HL-60 (cell line): ENCODE measurements at regions not wholly inside any gene's neighbourhood (a gene's known extent, or its start where the extent isn't known, plus 50 kb on each side); places are given as distances from the start of the nearest gene placed in this dataset.

Experiments
- DNase-seq, 2 experiments: peaks; one replicate each; pipeline ENCODE4 v3.0.0-alpha.2; 2010 to 2020; ENCODE audit warnings: low read depth in 1 of 2, low spot score in 1 of 2
- H3K27ac ChIP-seq: fragments of 250-450 bp; sonication (Bioruptor Pico); replicated peaks from 2 replicates; pipeline ENCODE4 v1.5.1; 2020; ENCODE audit warnings: mild to moderate bottlenecking, moderate library complexity
- H3K27me3 ChIP-seq: fragments of 250-450 bp; sonication (Bioruptor Pico); 2 replicates; pipeline ENCODE4 v1.5.1; 2021; ENCODE audit warnings: mild to moderate bottlenecking, moderate library complexity; ENCODE audit not compliant: insufficient read depth, poor library complexity, severe bottlenecking
- H3K4me3 ChIP-seq: replicated peaks from 2 replicates; pipeline ENCODE4 v1.5.1; 2011; ENCODE audit warnings: mild to moderate bottlenecking, control low read depth, low read length; ENCODE audit not compliant: insufficient read depth
- CTCF ChIP-seq: IDR thresholded peaks from one replicate; pipeline ENCODE4 v1.5.1; 2011; ENCODE audit warnings: low read length, control low read depth, inconsistent platforms; ENCODE audit not compliant: insufficient read depth
- GABPA ChIP-seq: IDR thresholded peaks from 2 replicates; pipeline ENCODE4 v1.6.1; 2012; ENCODE audit warnings: low read depth
- POLR2AphosphoS5 ChIP-seq: IDR thresholded peaks from 2 replicates; pipeline ENCODE4 v1.6.1; 2012; ENCODE audit warnings: low read depth
- REST ChIP-seq: IDR thresholded peaks from 2 replicates; pipeline ENCODE4 v1.6.1; 2012; ENCODE audit warnings: low read depth; ENCODE audit not compliant: insufficient replicate concordance
- SPI1 ChIP-seq: IDR thresholded peaks from 2 replicates; pipeline ENCODE4 v1.6.1; 2012; ENCODE audit warnings: low read depth, mild to moderate bottlenecking, borderline replicate concordance

GRCh38 chr16:86923656-86924055 is 345.3 kb downstream of the FOXL1 start:
- Histone ChIP-seq H3K27ac (no peak overlapping the region), H3K27me3 (no peaks in the 10 kb centered on the region), H3K4me3 (no peak overlapping the region)
- no peak for DNase-seq
- TF ChIP-seq POLR2AphosphoS5 (no peak), SPI1 (no peak), REST (no peak), GABPA (no peak), CTCF (no peak)

- no peaks in the 10 kb centered on the region for H3K27me3 ChIP-seq
- no peak overlapping the region for H3K4me3 ChIP-seq
- DNase-seq: no peak
- H3K27ac ChIP-seq: no peak overlapping the region
- no peak for TF ChIP-seq GABPA
- TF ChIP-seq SPI1: no peak
- no peak for TF ChIP-seq REST
- no peak for TF ChIP-seq POLR2AphosphoS5
- TF ChIP-seq CTCF: no peak
These were observed 346.2 kb downstream of the FOXL1 start for GRCh38 chr16:86924537-86924936.

- DNase-seq: no peak
- Histone ChIP-seq H3K4me3 (no peak overlapping the region), H3K27me3 (no peaks in the 10 kb centered on the region), H3K27ac (no peak overlapping the region)
- TF ChIP-seq POLR2AphosphoS5: no peak
- no peak for TF ChIP-seq REST
- TF ChIP-seq CTCF: no peak
- no peak for TF ChIP-seq GABPA
- TF ChIP-seq SPI1: no peak
These were observed 346.9 kb downstream of the FOXL1 start for GRCh38 chr16:86925067-86925791.
